Aorta (tissue), 5 donors: ENCODE measurements at regions not wholly inside any gene's neighbourhood (a gene's known extent, or its start where the extent isn't known, plus 50 kb on each side); places are given as distances from the start of the nearest gene placed in this dataset.

Source experiments
- ATAC-seq: fragments of 200-7000 bp; cut with Tn5 transposase; one replicate; pipeline ENCODE4 v1.9.1; 2022; ENCODE audit warnings: moderate library complexity; ENCODE audit not compliant: low FRiP score
- DNase-seq, 2 donors: peaks; one replicate each; pipeline ENCODE4 v3.0.0-alpha.2; 2020
- H3K27ac ChIP-seq, 2 donors: one replicate each; pipeline ENCODE4 v1.5.1; 2013; ENCODE audit warnings: low read length in 2 of 2, mild to moderate bottlenecking in 2 of 2, moderate library complexity in 2 of 2, control low read depth in 1 of 2, inconsistent platforms in 1 of 2, low read depth in 1 of 2
- H3K27me3 ChIP-seq, 2 donors: one replicate each; pipeline ENCODE4 v1.6.1; 2013; ENCODE audit warnings: control low read depth in 1 of 2, low read length in 1 of 2, mild to moderate bottlenecking in 1 of 2, moderate library complexity in 1 of 2; ENCODE audit not compliant: insufficient read depth in 2 of 2, control insufficient read depth in 1 of 2
- H3K36me3 ChIP-seq, 2 donors: one replicate each; pipeline ENCODE4 v1.6.1; 2013; ENCODE audit warnings: control low read depth in 1 of 2, low read length in 1 of 2, mild to moderate bottlenecking in 1 of 2; ENCODE audit not compliant: insufficient read depth in 2 of 2, control insufficient read depth in 1 of 2
- H3K4me1 ChIP-seq, 2 donors: one replicate each; pipeline ENCODE4 v1.6.1; 2013; ENCODE audit warnings: low read length in 2 of 2, control low read depth in 1 of 2, mild to moderate bottlenecking in 1 of 2, moderate library complexity in 1 of 2; ENCODE audit not compliant: insufficient read depth in 2 of 2, control insufficient read depth in 1 of 2
- H3K4me3 ChIP-seq, 2 donors: one replicate each; pipeline ENCODE4 v1.5.1; 2013; ENCODE audit warnings: low read length in 2 of 2, control low read depth in 1 of 2, mild to moderate bottlenecking in 1 of 2
- H3K9me3 ChIP-seq: one replicate; pipeline ENCODE4 v1.6.1; 2013; ENCODE audit warnings: mild to moderate bottlenecking, low read length; ENCODE audit not compliant: control insufficient read depth
- WGBS, 2 donors: extraction: QIAGEN DNeasy Blood & Tissue Kit; methylation state at CpG; one replicate each; pipeline ENCODE4 v1.1.7; 2013; 5-methylcytosine and 5-hydroxymethylcytosine counted together
- intact Hi-C, 2 donors: fragments of 100-400 bp; cut with DNase I; formaldehyde crosslinking; loops; one replicate each; pipeline versions ENCODE4 v1.14.2 to v1.15.0; 2022
- donor health status: healthy with polysubstance abuse.
- donor health status: Bipolar disorder and iron deficiency.
- donor health status: DM: no; HTN: no; CAD: no.
- donor health status: DM: no; HTN: no; CAD: no.
- donor health status: DM: yes; HTN: yes; CAD: no.

- H3K27me3 ChIP-seq, result no peaks in the 10 kb centered on the region
Observed at GRCh38 chr16:56140645-56141044, 50.6 kb upstream of the GNAO1 start.

GRCh38 chr16:56137269-56137668 is 54.0 kb upstream of the GNAO1 start:
- WGBS, 2 donors, result 76 to 77% methylated on average over 5 of the region's 5 CpGs
- no peak for ATAC-seq
- Histone ChIP-seq H3K27me3 (no peaks in the 10 kb centered on the region), H3K9me3 (no peaks in the 10 kb centered on the region), H3K36me3 (no peaks in the 10 kb centered on the region), H3K4me1 (no peaks in the 10 kb centered on the region), H3K4me3 (no peak overlapping the region), H3K27ac (no peak overlapping the region)
- DNase-seq, result no peak
- intact Hi-C loops, result no loop called here

More at GRCh38 chr16:56140645-56141044, 50.6 kb upstream of the GNAO1 start:
- intact Hi-C loops, result no loop called here
- ATAC-seq, result no peak
- no peak overlapping the region for H3K4me3 ChIP-seq
- H3K9me3 ChIP-seq, result no peaks in the 10 kb centered on the region
- no peak overlapping the region for H3K27ac ChIP-seq
- H3K4me1 ChIP-seq, result no peaks in the 10 kb centered on the region
- no peak for DNase-seq
- no peaks in the 10 kb centered on the region for H3K36me3 ChIP-seq

- DNase-seq (no peak), ATAC-seq (no peak)
- Histone ChIP-seq H3K27ac (no peak overlapping the region), H3K4me1 (no peaks in the 10 kb centered on the region), H3K27me3 (no peaks in the 10 kb centered on the region), H3K36me3 (no peaks in the 10 kb centered on the region), H3K9me3 (no peaks in the 10 kb centered on the region), H3K4me3 (no peak overlapping the region)
- 82 to 92% methylated on average over 3 of the region's 3 CpGs for WGBS, 2 donors
- intact Hi-C loops, result no loop called here
Observed at GRCh38 chr16:56136256-56136655, 55.0 kb upstream of the GNAO1 start.

GRCh38 chr16:56134790-56135189 is 56.5 kb upstream of the GNAO1 start:
- intact Hi-C loops, result no loop called here
- WGBS, 2 donors, result 68 to 74% methylated on average over 1 of the region's 1 CpG
- H3K36me3 ChIP-seq, result no peaks in the 10 kb centered on the region
- no peak overlapping the region for H3K4me3 ChIP-seq
- no peaks in the 10 kb centered on the region for H3K9me3 ChIP-seq
- H3K27ac ChIP-seq, result no peak overlapping the region
- no peaks in the 10 kb centered on the region for H3K27me3 ChIP-seq
- DNase-seq (no peak), ATAC-seq (no peak)
- no peaks in the 10 kb centered on the region for H3K4me1 ChIP-seq

GRCh38 chr16:56125922-56126321 is 65.4 kb upstream of the GNAO1 start:
- no peak for ATAC-seq
- intact Hi-C loops, result no loop called here
- Histone ChIP-seq H3K36me3 (no peaks in the 10 kb centered on the region), H3K4me1 (no peaks in the 10 kb centered on the region), H3K27ac (no peak overlapping the region), H3K27me3 (no peaks in the 10 kb centered on the region), H3K4me3 (no peak overlapping the region), H3K9me3 (no peaks in the 10 kb centered on the region)
- WGBS, 2 donors, result 78 to 87% methylated on average over 1 of the region's 1 CpG
- DNase-seq, result no peak

GRCh38 chr16:56122251-56122650 is 69.0 kb upstream of the GNAO1 start:
- Histone ChIP-seq H3K4me3 (no peak overlapping the region), H3K27me3 (no peaks in the 10 kb centered on the region), H3K9me3 (no peaks in the 10 kb centered on the region), H3K36me3 (no peaks in the 10 kb centered on the region), H3K27ac (no peak overlapping the region), H3K4me1 (no peaks in the 10 kb centered on the region)
- intact Hi-C loops, result no loop called here
- 86 to 93% methylated on average over 2 of the region's 2 CpGs for WGBS, 2 donors
- no peak for DNase-seq
- no peak for ATAC-seq

- H3K4me3 ChIP-seq, result no peak overlapping the region
- ATAC-seq, result no peak
Observed at GRCh38 chr16:56121156-56121500, 70.2 kb upstream of the GNAO1 start.

GRCh38 chr16:56120447-56121155 is 70.7 kb upstream of the GNAO1 start:
- 43 to 47% methylated on average over 3 of the region's 3 CpGs for WGBS, 2 donors
- ATAC-seq (no peak), DNase-seq (no peak)
- H3K4me1 ChIP-seq, result no peaks in the 10 kb centered on the region
- H3K27ac ChIP-seq, result no peak overlapping the region
- no peaks in the 10 kb centered on the region for H3K9me3 ChIP-seq
- H3K36me3 ChIP-seq, result no peaks in the 10 kb centered on the region
- H3K27me3 ChIP-seq, result no peaks in the 10 kb centered on the region
- intact Hi-C loops, result no loop called here
- H3K4me3 ChIP-seq, result no peak overlapping the region

More at GRCh38 chr16:56121156-56121500, 70.2 kb upstream of the GNAO1 start:
- Histone ChIP-seq H3K9me3 (no peaks in the 10 kb centered on the region), H3K36me3 (no peaks in the 10 kb centered on the region), H3K27me3 (no peaks in the 10 kb centered on the region), H3K4me1 (no peaks in the 10 kb centered on the region), H3K27ac (no peak overlapping the region)
- WGBS, 2 donors, result 96% methylated on average over 2 of the region's 2 CpGs
- no peak for DNase-seq
- intact Hi-C loops, result no loop called here

GRCh38 chr16:56119133-56119532 is 72.2 kb upstream of the GNAO1 start:
- DNase-seq (no peak), ATAC-seq (no peak)
- Histone ChIP-seq H3K36me3 (no peaks in the 10 kb centered on the region), H3K4me1 (no peaks in the 10 kb centered on the region), H3K27ac (no peak overlapping the region), H3K27me3 (no peaks in the 10 kb centered on the region), H3K9me3 (no peaks in the 10 kb centered on the region), H3K4me3 (no peak overlapping the region)
- WGBS, 2 donors, result 51 to 60% methylated on average over 2 of the region's 2 CpGs
- intact Hi-C loops, result no loop called here
